Neural progenitor cell (in vitro differentiated cells): ENCODE measurements at regions not wholly inside any gene's neighbourhood (a gene's known extent, or its start where the extent isn't known, plus 50 kb on each side); places are given as distances from the start of the nearest gene placed in this dataset.

Source experiments
- DNase-seq: peaks from one replicate; pipeline ENCODE4 v3.0.0-alpha.2; 2016; ENCODE audit warnings: low spot score
- H2AFZ ChIP-seq: fragments of 200-600 bp; sonication (generic); replicated peaks from 2 replicates; pipeline ENCODE4 v1.6.1; 2016; ENCODE audit warnings: antibody characterized with exemption
- H3F3A ChIP-seq: fragments of 200-600 bp; sonication (generic); 2 replicates; pipeline ENCODE4 v1.6.1; 2016; ENCODE audit warnings: antibody characterized with exemption, low read depth
- H3K27ac ChIP-seq: fragments of 200-600 bp; sonication (generic); 2 replicates; pipeline ENCODE4 v1.5.1; 2016; ENCODE audit warnings: mild to moderate bottlenecking
- H3K27me3 ChIP-seq: fragments of 200-600 bp; sonication (generic); 2 replicates; pipeline ENCODE4 v1.6.1; 2016; ENCODE audit warnings: mild to moderate bottlenecking, moderate library complexity
- H3K36me3 ChIP-seq: fragments of 200-600 bp; sonication (generic); 2 replicates; pipeline ENCODE4 v1.5.1; 2016
- H3K4me1 ChIP-seq: fragments of 200-600 bp; sonication (generic); 2 replicates; pipeline ENCODE4 v1.6.1; 2016; ENCODE audit warnings: mixed run types
- H3K4me2 ChIP-seq: fragments of 200-600 bp; sonication (generic); 2 replicates; pipeline ENCODE4 v1.6.1; 2016
- H3K4me3 ChIP-seq: fragments of 200-600 bp; sonication (generic); 2 replicates; pipeline ENCODE4 v1.5.1; 2016
- H3K79me2 ChIP-seq: fragments of 200-600 bp; sonication (generic); 2 replicates; pipeline ENCODE4 v1.6.1; 2016; ENCODE audit warnings: low read depth
- H3K9ac ChIP-seq: fragments of 200-600 bp; sonication (generic); 2 replicates; pipeline ENCODE4 v1.6.1; 2016
- H3K9me3 ChIP-seq: fragments of 200-600 bp; sonication (generic); 2 replicates; pipeline ENCODE4 v1.5.1; 2016; ENCODE audit warnings: low read depth
- H4K20me1 ChIP-seq: fragments of 200-600 bp; sonication (generic); 2 replicates; pipeline ENCODE4 v1.6.1; 2016; ENCODE audit warnings: low read depth
- H3K27ac Mint-ChIP-seq: 3 replicates; pipeline ENCODE4 v1.8.0; 2021; ENCODE audit warnings: mixed read lengths
- H3K27me3 Mint-ChIP-seq: 2 replicates; pipeline ENCODE4 v1.8.0; 2022; ENCODE audit warnings: low read depth, mild to moderate bottlenecking, inconsistent platforms, moderate library complexity, mixed read lengths; ENCODE audit not compliant: insufficient read depth
- H3K36me3 Mint-ChIP-seq: 3 replicates; pipeline ENCODE4 v1.8.0; 2021; ENCODE audit warnings: mixed read lengths
- H3K4me1 Mint-ChIP-seq: 3 replicates; pipeline ENCODE4 v1.8.0; 2021; ENCODE audit warnings: mixed read lengths
- H3K4me3 Mint-ChIP-seq: 3 replicates; pipeline ENCODE4 v1.8.0; 2021; ENCODE audit warnings: mild to moderate bottlenecking, moderate library complexity, mixed read lengths
- H3K9me3 Mint-ChIP-seq: 3 replicates; pipeline ENCODE4 v1.8.0; 2020; ENCODE audit warnings: mixed read lengths
- EZH2 ChIP-seq: fragments of 200-600 bp; sonication (generic); IDR thresholded peaks from 2 replicates; pipeline ENCODE4 v1.6.1; 2017; ENCODE audit warnings: antibody characterized with exemption, mild to moderate bottlenecking, moderate library complexity
- EZH2phosphoT487 ChIP-seq: fragments of 200-600 bp; sonication (generic); IDR thresholded peaks from 2 replicates; pipeline ENCODE4 v1.6.1; 2017; ENCODE audit warnings: antibody characterized with exemption
- TF ChIP-seq, protein P1 (sequence below): fragments of 200-600 bp; sonication (generic); IDR thresholded peaks from 2 replicates; pipeline ENCODE4 v1.5.1; 2017; ENCODE audit warnings: antibody characterized with exemption, mild to moderate bottlenecking

DNA sequence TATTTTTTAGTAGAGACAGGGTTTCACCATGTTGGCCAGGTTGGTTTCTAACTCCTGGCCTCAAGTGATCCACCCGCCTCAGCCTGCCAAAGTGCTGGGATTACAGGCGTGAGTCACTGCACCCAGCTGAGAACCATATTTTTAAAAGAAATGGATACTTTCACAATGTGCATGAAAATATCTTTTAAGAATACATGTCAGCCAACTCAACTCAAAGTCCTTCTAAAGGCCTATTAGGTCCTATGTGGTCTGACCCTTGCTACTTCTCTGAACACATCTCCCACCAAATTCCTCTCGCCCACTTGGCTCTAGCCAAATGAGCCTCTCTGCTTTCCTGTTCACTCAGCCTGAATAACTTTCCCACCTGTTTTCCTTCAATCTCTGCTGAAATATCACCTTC is 119.6 kb downstream of the MTX2 start:
- H3K4me3 Mint-ChIP-seq: no peak overlapping the region
- no peak overlapping the region for H3K27ac Mint-ChIP-seq
- Histone ChIP-seq H2AFZ (no peak overlapping the region), H3F3A (no peaks in the 10 kb centered on the region), H3K4me1 (no peaks in the 10 kb centered on the region), H4K20me1 (no peaks in the 10 kb centered on the region), H3K27ac (no peak overlapping the region), H3K4me2 (no peak overlapping the region), H3K9ac (no peak overlapping the region), H3K79me2 (no peaks in the 10 kb centered on the region), H3K27me3 (no peaks in the 10 kb centered on the region), H3K36me3 (no peaks in the 10 kb centered on the region), H3K4me3 (no peak overlapping the region), H3K9me3 (no peaks in the 10 kb centered on the region)
- H3K4me1 Mint-ChIP-seq: no peaks in the 10 kb centered on the region
- no peaks in the 10 kb centered on the region for H3K36me3 Mint-ChIP-seq
- H3K27me3 Mint-ChIP-seq: no peaks in the 10 kb centered on the region
- TF ChIP-seq EZH2phosphoT487: no peak
- TF ChIP-seq, protein P1, sequence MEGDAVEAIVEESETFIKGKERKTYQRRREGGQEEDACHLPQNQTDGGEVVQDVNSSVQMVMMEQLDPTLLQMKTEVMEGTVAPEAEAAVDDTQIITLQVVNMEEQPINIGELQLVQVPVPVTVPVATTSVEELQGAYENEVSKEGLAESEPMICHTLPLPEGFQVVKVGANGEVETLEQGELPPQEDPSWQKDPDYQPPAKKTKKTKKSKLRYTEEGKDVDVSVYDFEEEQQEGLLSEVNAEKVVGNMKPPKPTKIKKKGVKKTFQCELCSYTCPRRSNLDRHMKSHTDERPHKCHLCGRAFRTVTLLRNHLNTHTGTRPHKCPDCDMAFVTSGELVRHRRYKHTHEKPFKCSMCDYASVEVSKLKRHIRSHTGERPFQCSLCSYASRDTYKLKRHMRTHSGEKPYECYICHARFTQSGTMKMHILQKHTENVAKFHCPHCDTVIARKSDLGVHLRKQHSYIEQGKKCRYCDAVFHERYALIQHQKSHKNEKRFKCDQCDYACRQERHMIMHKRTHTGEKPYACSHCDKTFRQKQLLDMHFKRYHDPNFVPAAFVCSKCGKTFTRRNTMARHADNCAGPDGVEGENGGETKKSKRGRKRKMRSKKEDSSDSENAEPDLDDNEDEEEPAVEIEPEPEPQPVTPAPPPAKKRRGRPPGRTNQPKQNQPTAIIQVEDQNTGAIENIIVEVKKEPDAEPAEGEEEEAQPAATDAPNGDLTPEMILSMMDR: no peak
- H3K9me3 Mint-ChIP-seq: no peaks in the 10 kb centered on the region
- DNase-seq: no peak

DNA sequence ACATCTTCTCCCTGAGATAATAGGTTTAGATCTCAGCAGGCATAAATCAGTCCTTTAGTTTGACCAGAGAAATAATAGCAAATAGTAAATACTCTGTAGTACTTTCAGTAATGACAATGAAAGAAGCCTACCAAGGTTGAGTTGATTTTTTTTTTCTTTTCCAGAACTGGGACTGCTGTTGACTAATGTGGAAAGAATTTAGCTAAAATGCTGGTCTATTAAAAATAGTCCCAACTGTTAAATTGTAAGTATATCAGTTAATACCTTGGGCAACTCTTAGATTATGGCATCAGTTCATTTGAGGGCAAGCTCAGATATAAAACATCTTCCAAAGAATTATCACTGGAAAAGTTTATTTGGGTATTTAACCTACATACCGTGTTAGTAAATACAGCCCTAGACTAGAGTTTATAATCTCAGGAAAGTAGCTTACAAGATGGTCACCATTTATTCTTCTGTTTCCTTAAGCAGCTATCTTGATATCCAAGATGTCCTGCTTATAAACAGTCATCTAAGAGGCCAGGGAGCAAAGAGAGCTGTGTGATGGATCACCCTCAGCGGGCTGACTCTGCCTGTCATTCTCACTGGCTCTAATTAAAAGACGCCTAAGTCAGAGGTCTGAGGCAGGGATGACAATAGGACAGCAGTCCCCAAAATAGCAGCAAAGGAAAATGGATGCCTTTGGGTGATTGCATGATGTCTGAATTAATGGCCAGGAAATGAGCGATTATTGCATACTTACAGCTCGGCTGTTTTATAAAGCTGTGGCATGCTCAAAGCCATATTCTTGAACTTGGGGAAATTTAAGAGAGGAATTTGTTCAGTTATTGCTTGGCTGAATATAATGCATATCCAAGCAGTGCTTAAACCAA is 121.3 kb downstream of the MTX2 start:
- TF ChIP-seq EZH2phosphoT487 (no peak), EZH2 (no peak)
- TF ChIP-seq, protein P1: no peak
- Histone ChIP-seq H3K27me3 (no peaks in the 10 kb centered on the region), H3K4me1 (no peaks in the 10 kb centered on the region), H3K79me2 (no peaks in the 10 kb centered on the region), H3K9me3 (no peaks in the 10 kb centered on the region), H3K9ac (no peak overlapping the region), H4K20me1 (no peaks in the 10 kb centered on the region), H2AFZ (no peak overlapping the region), H3K4me3 (no peak overlapping the region), H3K27ac (no peak overlapping the region), H3F3A (no peaks in the 10 kb centered on the region), H3K4me2 (no peak overlapping the region), H3K36me3 (no peaks in the 10 kb centered on the region)
- DNase-seq: no peak
- H3K27ac Mint-ChIP-seq: no peak overlapping the region
- no peaks in the 10 kb centered on the region for H3K36me3 Mint-ChIP-seq
- no peaks in the 10 kb centered on the region for H3K4me1 Mint-ChIP-seq
- H3K4me3 Mint-ChIP-seq: no peak overlapping the region
- no peaks in the 10 kb centered on the region for H3K9me3 Mint-ChIP-seq
- H3K27me3 Mint-ChIP-seq: peaks cover 6% of the 10 kb centered on the region

DNA sequence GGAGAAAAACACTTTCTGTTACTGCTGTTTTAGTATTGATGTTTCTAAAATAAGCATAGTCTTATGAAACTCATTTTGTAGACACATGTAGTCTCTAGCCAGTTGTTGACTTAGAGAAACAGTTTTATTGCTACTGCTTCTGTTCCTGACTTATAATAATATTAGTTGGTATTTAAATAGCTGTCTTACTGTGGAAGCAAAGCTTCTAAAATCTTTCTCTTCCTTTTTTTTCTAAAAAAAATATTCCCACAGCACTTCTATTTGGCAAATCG is 121.8 kb downstream of the MTX2 start:
- no peaks in the 10 kb centered on the region for H3K36me3 ChIP-seq
- H3K9ac ChIP-seq: no peak overlapping the region
- H3K27ac ChIP-seq: no peak overlapping the region
- H3K79me2 ChIP-seq: no peaks in the 10 kb centered on the region
- H3K9me3 ChIP-seq: no peaks in the 10 kb centered on the region
- no peaks in the 10 kb centered on the region for H3F3A ChIP-seq
- H3K4me3 Mint-ChIP-seq: no peak overlapping the region
- H3K4me3 ChIP-seq: no peak overlapping the region
- H3K27me3 Mint-ChIP-seq: peaks cover 6% of the 10 kb centered on the region
- no peaks in the 10 kb centered on the region for H3K27me3 ChIP-seq
- no peaks in the 10 kb centered on the region for H3K4me1 ChIP-seq
- H3K27ac Mint-ChIP-seq: no peak overlapping the region
- no peaks in the 10 kb centered on the region for H3K36me3 Mint-ChIP-seq
- no peak for DNase-seq
- TF ChIP-seq EZH2phosphoT487: no peak
- H2AFZ ChIP-seq: no peak overlapping the region
- no peaks in the 10 kb centered on the region for H3K9me3 Mint-ChIP-seq
- H3K4me2 ChIP-seq: no peak overlapping the region
- no peaks in the 10 kb centered on the region for H4K20me1 ChIP-seq
- H3K4me1 Mint-ChIP-seq: no peaks in the 10 kb centered on the region

DNA sequence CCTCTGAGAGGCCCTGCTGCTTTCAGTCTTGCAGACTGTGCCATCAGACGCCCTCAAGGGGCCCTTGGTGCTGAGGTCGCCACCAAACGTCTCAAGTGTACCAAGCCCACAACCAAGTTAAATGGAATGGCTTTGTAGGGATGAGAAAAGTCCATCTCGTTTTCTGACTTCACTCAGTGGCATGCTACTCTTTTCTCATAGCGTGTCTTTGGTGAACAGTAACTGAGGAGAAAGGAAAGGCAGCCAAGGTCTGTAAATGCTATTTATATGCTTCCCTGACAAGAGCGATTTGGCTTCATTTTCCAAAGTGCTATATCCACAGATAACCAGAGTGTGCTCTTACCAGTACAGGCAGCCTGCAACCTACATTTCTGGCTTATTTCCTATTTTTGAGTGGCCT is 123.0 kb downstream of the MTX2 start:
- Histone ChIP-seq H4K20me1 (no peaks in the 10 kb centered on the region), H3F3A (no peaks in the 10 kb centered on the region), H3K4me3 (no peak overlapping the region), H3K4me2 (no peak overlapping the region), H2AFZ (no peak overlapping the region), H3K36me3 (no peaks in the 10 kb centered on the region), H3K27ac (no peak overlapping the region), H3K9ac (no peak overlapping the region), H3K79me2 (no peaks in the 10 kb centered on the region), H3K9me3 (no peaks in the 10 kb centered on the region), H3K27me3 (no peaks in the 10 kb centered on the region), H3K4me1 (no peaks in the 10 kb centered on the region)
- H3K4me3 Mint-ChIP-seq: no peak overlapping the region
- no peaks in the 10 kb centered on the region for H3K4me1 Mint-ChIP-seq
- H3K9me3 Mint-ChIP-seq: no peaks in the 10 kb centered on the region
- DNase-seq: no peak
- peaks cover 6% of the 10 kb centered on the region for H3K27me3 Mint-ChIP-seq
- H3K36me3 Mint-ChIP-seq: no peaks in the 10 kb centered on the region
- TF ChIP-seq EZH2 (no peak), EZH2phosphoT487 (no peak)
- TF ChIP-seq, protein P1: no peak
- no peak overlapping the region for H3K27ac Mint-ChIP-seq
